Thyroid gland (tissue), 4 donors: ENCODE measurements at regions not wholly inside any gene's neighbourhood (a gene's known extent, or its start where the extent isn't known, plus 50 kb on each side); places are given as distances from the start of the nearest gene placed in this dataset.

Experiments used
- DNase-seq, 2 donors: peaks; one replicate each; pipeline ENCODE4 v3.0.0-alpha.2; 2019
- H3K27ac ChIP-seq, 3 donors: fragments of 200-600 bp; sonication (generic); 1 replicate in 2 of 3; 2 replicates in 1 of 3; pipeline ENCODE4 v1.5.1; 2016 to 2019; ENCODE audit warnings: mild to moderate bottlenecking in 1 of 3, moderate library complexity in 1 of 3
- H3K27me3 ChIP-seq: fragments of 200-600 bp; sonication (generic); one replicate; pipeline ENCODE4 v1.5.1; 2019
- H3K36me3 ChIP-seq, 2 donors: fragments of 200-600 bp; sonication (generic); one replicate each; pipeline ENCODE4 v1.5.1; 2016 to 2019
- H3K4me1 ChIP-seq, 2 donors: fragments of 200-600 bp; sonication (generic); one replicate each; pipeline ENCODE4 v1.5.1; 2017 to 2019
- H3K4me3 ChIP-seq, 3 donors: fragments of 200-600 bp; sonication (generic); replicated peaks in 1 of 3; 1 replicate in 2 of 3; 2 replicates in 1 of 3; pipeline ENCODE4 v1.5.1; 2016; ENCODE audit warnings: mild to moderate bottlenecking in 1 of 3
- H3K9me3 ChIP-seq: fragments of 200-600 bp; sonication (generic); one replicate; pipeline ENCODE4 v1.5.1; 2017
- CTCF ChIP-seq, 6 experiments: fragments of 200-600 bp in 3 of 6; fragments of 450-650 bp in 3 of 6; sonication (generic) in 3 of 6; IDR thresholded peaks; one replicate each; pipeline ENCODE4 v1.5.1; 2016 to 2019; ENCODE audit warnings: antibody characterized with exemption in 6 of 6, mild to moderate bottlenecking in 2 of 6, inconsistent platforms in 1 of 6, moderate library complexity in 1 of 6
- POLR2A ChIP-seq, 2 donors: fragments of 450-650 bp; IDR thresholded peaks; one replicate each; pipeline ENCODE4 v1.6.1; 2017; ENCODE audit warnings: antibody characterized with exemption in 2 of 2, mild to moderate bottlenecking in 2 of 2, moderate library complexity in 1 of 2
- WGBS, 2 donors: methylation state at CpG; one replicate each; pipeline ENCODE4 v1.1.5; 2017; 5-methylcytosine and 5-hydroxymethylcytosine counted together
- intact Hi-C: fragments of 100-400 bp; cut with DNase I; formaldehyde crosslinking; loops from one replicate; pipeline ENCODE4 v1.15.1; 2023

GRCh38 chr18:39805218-39805617 is 2149.8 kb upstream of the PIK3C3 start:
- no peak overlapping the region for H3K27ac ChIP-seq
- TF ChIP-seq POLR2A (IDR thresholded peaks at IDR 0.05), result no peak
- no peak for TF ChIP-seq CTCF (IDR thresholded peaks at IDR 0.05)
- no peak for DNase-seq
- whole genome bisulfite sequencing, 2 donors, result 68 to 70% methylated on average over 1 of the region's 1 CpG
- peaks cover 0 to 3% of the 10 kb centered on the region in 2 donors for H3K4me1 ChIP-seq
- no peak overlapping the region for H3K4me3 ChIP-seq
- no peaks in the 10 kb centered on the region for H3K36me3 ChIP-seq
- intact Hi-C loops, result no loop called here
- H3K9me3 ChIP-seq, result no peaks in the 10 kb centered on the region
- no peaks in the 10 kb centered on the region for H3K27me3 ChIP-seq

DNA sequence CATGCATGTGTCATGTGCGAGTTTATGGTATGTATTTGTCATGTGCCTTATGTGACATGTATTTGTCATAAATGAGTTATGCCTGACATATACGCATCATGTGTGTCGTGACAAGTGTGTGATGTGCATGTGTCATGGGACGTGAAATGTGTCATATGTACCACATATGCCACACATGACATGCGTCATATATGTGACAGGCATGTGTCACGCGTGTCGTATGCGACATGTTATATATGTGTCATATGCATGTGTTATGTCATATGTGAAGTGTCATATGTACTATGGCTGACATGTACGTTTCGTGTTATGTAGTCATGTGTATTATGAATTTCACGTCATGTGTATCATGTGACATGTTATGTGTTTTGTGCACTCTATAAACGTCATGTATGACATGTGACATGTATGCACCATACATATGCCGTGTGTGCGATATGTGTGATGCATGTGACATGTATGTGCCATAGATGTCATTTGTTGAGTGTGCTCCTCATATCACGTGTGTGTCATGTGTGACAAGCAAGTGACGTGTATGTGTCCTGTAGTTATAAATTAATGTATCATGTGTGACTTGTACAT is 2152.3 kb upstream of the PIK3C3 start:
- Histone ChIP-seq H3K4me3 (no peak overlapping the region), H3K27me3 (no peaks in the 10 kb centered on the region), H3K27ac (no peak overlapping the region), H3K4me1 (peaks cover 0 to 4% of the 10 kb centered on the region in 2 donors), H3K36me3 (no peaks in the 10 kb centered on the region), H3K9me3 (no peaks in the 10 kb centered on the region)
- DNase-seq, result no peak
- intact Hi-C loops, result no loop called here
- WGBS, 2 donors, result 91 to 93% methylated on average over 17 of the region's 17 CpGs
- no peak for TF ChIP-seq POLR2A (IDR thresholded peaks at IDR 0.05)
- no peak for TF ChIP-seq CTCF (IDR thresholded peaks at IDR 0.05)

- no peaks in the 10 kb centered on the region for H3K27me3 ChIP-seq
- H3K4me1 ChIP-seq, result peaks cover 0 to 4% of the 10 kb centered on the region in 2 donors
- no peaks in the 10 kb centered on the region for H3K9me3 ChIP-seq
- intact Hi-C loops, result no loop called here
- WGBS, 2 donors, result 92 to 94% methylated on average over 9 of the region's 9 CpGs
- no peak overlapping the region for H3K4me3 ChIP-seq
- H3K36me3 ChIP-seq, result no peaks in the 10 kb centered on the region
- H3K27ac ChIP-seq, result no peak overlapping the region
- no peak for DNase-seq
- no peak for TF ChIP-seq POLR2A (IDR thresholded peaks at IDR 0.05)
- TF ChIP-seq CTCF (IDR thresholded peaks at IDR 0.05), result no peak
Measured at GRCh38 chr18:39801848-39802247, 2153.2 kb upstream of the PIK3C3 start.

GRCh38 chr18:39801010-39801409 is 2154.0 kb upstream of the PIK3C3 start:
- H3K4me3 ChIP-seq, result no peak overlapping the region
- H3K27ac ChIP-seq, result no peak overlapping the region
- H3K9me3 ChIP-seq, result no peaks in the 10 kb centered on the region
- WGBS, 2 donors, result 96 to 97% methylated on average over 15 of the region's 15 CpGs
- TF ChIP-seq POLR2A (IDR thresholded peaks at IDR 0.05) (no peak), CTCF (IDR thresholded peaks at IDR 0.05) (no peak)
- DNase-seq, result no peak
- H3K27me3 ChIP-seq, result no peaks in the 10 kb centered on the region
- H3K4me1 ChIP-seq, result peaks cover 0 to 4% of the 10 kb centered on the region in 2 donors
- intact Hi-C loops, result no loop called here
- no peaks in the 10 kb centered on the region for H3K36me3 ChIP-seq

DNA sequence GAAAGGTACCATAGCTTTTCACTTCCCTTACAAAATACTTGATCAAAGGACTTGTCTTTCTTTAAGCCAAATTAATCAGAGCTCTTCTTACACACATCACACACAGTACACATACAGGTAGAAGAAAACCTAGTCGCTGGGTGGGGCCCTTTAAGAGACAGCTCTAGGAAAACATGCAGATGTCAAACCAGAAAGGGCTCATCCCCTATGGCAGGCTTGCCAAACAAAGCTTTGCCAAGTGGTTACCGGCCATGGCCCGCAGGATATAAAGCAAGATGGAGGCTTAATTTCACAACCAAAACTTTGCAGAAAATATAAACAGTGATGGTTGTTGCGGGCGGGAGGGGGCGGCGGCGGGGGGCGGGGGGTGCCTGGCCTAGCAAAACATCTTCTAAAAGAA is 2156.0 kb upstream of the PIK3C3 start:
- 31 to 65% methylated on average over 9 of the region's 9 CpGs for WGBS, 2 donors
- Histone ChIP-seq H3K27ac (no peak overlapping the region), H3K36me3 (no peaks in the 10 kb centered on the region), H3K27me3 (no peaks in the 10 kb centered on the region), H3K9me3 (no peaks in the 10 kb centered on the region), H3K4me1 (peaks cover 0 to 4% of the 10 kb centered on the region in 2 donors), H3K4me3 (no peak overlapping the region)
- DNase-seq, result no peak
- intact Hi-C loops, result no loop called here
- TF ChIP-seq CTCF (IDR thresholded peaks at IDR 0.05), result no peak
- TF ChIP-seq POLR2A (IDR thresholded peaks at IDR 0.05), result no peak
